Keratinocyte (primary cell): ENCODE measurements at regions not wholly inside any gene's neighbourhood (a gene's known extent, or its start where the extent isn't known, plus 50 kb on each side); places are given as distances from the start of the nearest gene placed in this dataset.

ENCODE experiments used
- EZH2 ChIP-seq: IDR thresholded peaks from one replicate; pipeline ENCODE4 v1.6.1; 2012; ENCODE audit warnings: inconsistent platforms, mild to moderate bottlenecking, low read length, moderate library complexity
- TF ChIP-seq, protein P1 (sequence below), 3 experiments: IDR thresholded peaks in 1 of 3; conservative IDR thresholded peaks in 1 of 3; optimal IDR thresholded peaks in 1 of 3; 2 replicates in 2 of 3; 3 replicates in 1 of 3; pipeline versions ENCODE3 to v1.5.1; 2011; ENCODE audit warnings: low read length in 3 of 3, mild to moderate bottlenecking in 3 of 3, moderate library complexity in 2 of 3, control low read depth in 1 of 3, inconsistent platforms in 1 of 3; ENCODE audit not compliant: insufficient read depth in 2 of 3; ENCODE audit errors: extremely low read depth in 1 of 3

DNA sequence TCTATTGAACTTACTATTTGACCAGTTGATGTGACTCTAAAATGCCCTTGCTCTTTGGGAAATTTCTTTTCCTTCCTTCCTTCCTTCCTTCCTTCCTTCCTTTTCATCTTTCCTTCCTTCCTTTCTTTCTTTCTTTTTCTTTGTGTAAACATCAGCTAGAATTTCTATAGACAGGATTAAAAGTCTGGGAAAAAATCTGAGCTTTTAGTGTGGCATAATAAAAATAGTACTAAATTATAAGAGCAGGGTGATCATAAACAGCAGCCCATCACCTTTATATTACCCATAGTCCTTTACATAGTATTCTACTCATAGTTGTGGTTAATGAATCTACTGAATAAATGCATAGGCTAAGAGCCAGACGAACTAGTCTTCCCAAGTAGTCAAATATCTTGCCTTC lies 281.0 kb upstream of the DAB1 start:
- no peak for TF ChIP-seq EZH2
- TF ChIP-seq, protein P1, sequence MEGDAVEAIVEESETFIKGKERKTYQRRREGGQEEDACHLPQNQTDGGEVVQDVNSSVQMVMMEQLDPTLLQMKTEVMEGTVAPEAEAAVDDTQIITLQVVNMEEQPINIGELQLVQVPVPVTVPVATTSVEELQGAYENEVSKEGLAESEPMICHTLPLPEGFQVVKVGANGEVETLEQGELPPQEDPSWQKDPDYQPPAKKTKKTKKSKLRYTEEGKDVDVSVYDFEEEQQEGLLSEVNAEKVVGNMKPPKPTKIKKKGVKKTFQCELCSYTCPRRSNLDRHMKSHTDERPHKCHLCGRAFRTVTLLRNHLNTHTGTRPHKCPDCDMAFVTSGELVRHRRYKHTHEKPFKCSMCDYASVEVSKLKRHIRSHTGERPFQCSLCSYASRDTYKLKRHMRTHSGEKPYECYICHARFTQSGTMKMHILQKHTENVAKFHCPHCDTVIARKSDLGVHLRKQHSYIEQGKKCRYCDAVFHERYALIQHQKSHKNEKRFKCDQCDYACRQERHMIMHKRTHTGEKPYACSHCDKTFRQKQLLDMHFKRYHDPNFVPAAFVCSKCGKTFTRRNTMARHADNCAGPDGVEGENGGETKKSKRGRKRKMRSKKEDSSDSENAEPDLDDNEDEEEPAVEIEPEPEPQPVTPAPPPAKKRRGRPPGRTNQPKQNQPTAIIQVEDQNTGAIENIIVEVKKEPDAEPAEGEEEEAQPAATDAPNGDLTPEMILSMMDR (optimal IDR thresholded peaks at IDR 0.05 in 1 of 3, IDR thresholded peaks at IDR 0.05 in 1 of 3, conservative IDR thresholded peaks at IDR 0.05 in 1 of 3; ENCODE audit: extremely low read depth in 1 of 3, insufficient read depth in 2 of 3, low read length in 3 of 3) = no peak
